GM23338 (cell line): ENCODE measurements at regions not wholly inside any gene's neighbourhood (a gene's known extent, or its start where the extent isn't known, plus 50 kb on each side); places are given as distances from the start of the nearest gene placed in this dataset.

Experiments
- ATAC-seq: fragments of 200-7000 bp; cut with Tn5 transposase; 3 replicates; pipeline ENCODE4 v1.9.1; 2020
- DNase-seq: peaks from one replicate; pipeline ENCODE4 v3.0.0-alpha.2; 2015; ENCODE audit warnings: low spot score
- H2AFZ ChIP-seq: fragments of 200-600 bp; sonication (generic); 2 replicates; pipeline ENCODE4 v1.8.0; 2016; ENCODE audit warnings: antibody characterized with exemption, mild to moderate bottlenecking, moderate library complexity
- H3F3A ChIP-seq: fragments of 200-600 bp; sonication (generic); replicated peaks from 2 replicates; pipeline ENCODE4 v1.8.0; 2017; ENCODE audit warnings: antibody characterized with exemption, mixed run types, low read depth
- H3K27ac ChIP-seq: fragments of 200-600 bp; sonication (generic); 2 replicates; pipeline ENCODE4 v1.6.1; 2016; ENCODE audit warnings: low read depth
- H3K27me3 ChIP-seq: fragments of 200-600 bp; sonication (generic); 2 replicates; pipeline ENCODE4 v1.8.0; 2016; ENCODE audit warnings: mild to moderate bottlenecking, mixed run types, moderate library complexity; ENCODE audit not compliant: insufficient read depth
- H3K36me3 ChIP-seq: fragments of 200-600 bp; sonication (generic); 2 replicates; pipeline ENCODE4 v1.8.0; 2016; ENCODE audit warnings: mild to moderate bottlenecking; ENCODE audit not compliant: insufficient read depth
- H3K4me1 ChIP-seq: fragments of 200-600 bp; sonication (generic); 2 replicates; pipeline ENCODE4 v1.8.0; 2016; ENCODE audit warnings: mild to moderate bottlenecking, moderate library complexity; ENCODE audit not compliant: insufficient read depth
- H3K4me2 ChIP-seq: fragments of 200-600 bp; sonication (generic); 2 replicates; pipeline ENCODE4 v1.7.1; 2017; ENCODE audit warnings: mixed run types
- H3K4me3 ChIP-seq: fragments of 200-600 bp; sonication (generic); 2 replicates; pipeline ENCODE4 v1.6.1; 2016; ENCODE audit warnings: mixed run types
- H3K79me2 ChIP-seq: fragments of 200-600 bp; sonication (generic); replicated peaks from 2 replicates; pipeline ENCODE4 v1.8.0; 2017; ENCODE audit warnings: mild to moderate bottlenecking; ENCODE audit not compliant: insufficient read depth
- H3K9me2 ChIP-seq: fragments of 200-600 bp; sonication (generic); 2 replicates; pipeline ENCODE4 v1.8.0; 2017; ENCODE audit not compliant: insufficient read depth
- H4K20me1 ChIP-seq: fragments of 200-600 bp; sonication (generic); replicated peaks from 2 replicates; pipeline ENCODE4 v1.8.0; 2017; ENCODE audit warnings: mild to moderate bottlenecking; ENCODE audit not compliant: insufficient read depth
- H3K27ac Mint-ChIP-seq: 2 replicates; pipeline ENCODE4 v1.8.0; 2020; ENCODE audit warnings: inconsistent platforms, mild to moderate bottlenecking, moderate library complexity, mixed read lengths
- H3K27me3 Mint-ChIP-seq: 3 replicates; pipeline ENCODE4 v1.8.0; 2022; ENCODE audit warnings: low read depth, mild to moderate bottlenecking, moderate library complexity, mixed read lengths, inconsistent platforms; ENCODE audit not compliant: insufficient read depth, poor library complexity
- H3K36me3 Mint-ChIP-seq: 3 replicates; pipeline ENCODE4 v1.8.0; 2021; ENCODE audit warnings: low read depth, mild to moderate bottlenecking, inconsistent platforms, moderate library complexity, mixed read lengths
- H3K4me1 Mint-ChIP-seq: 3 replicates; pipeline ENCODE4 v1.8.0; 2020; ENCODE audit warnings: mild to moderate bottlenecking, inconsistent platforms, mixed read lengths
- H3K4me3 Mint-ChIP-seq: 3 replicates; pipeline ENCODE4 v1.8.0; 2021; ENCODE audit warnings: moderate library complexity, mild to moderate bottlenecking, inconsistent platforms, mixed read lengths
- H3K9me3 Mint-ChIP-seq: 3 replicates; pipeline ENCODE4 v1.8.0; 2020; ENCODE audit warnings: moderate library complexity, mild to moderate bottlenecking, inconsistent platforms, mixed read lengths
- CTCF ChIP-seq, 2 experiments: fragments of 200-600 bp in 1 of 2; sonication (generic) in 1 of 2; conservative IDR thresholded peaks; 2 replicates each; pipeline versions ENCODE4 v1.5.1 to v1.6.1; 2016 to 2017; ENCODE audit warnings: antibody characterized with exemption in 2 of 2, low read depth in 2 of 2, mild to moderate bottlenecking in 2 of 2, moderate library complexity in 1 of 2
- ETS1 ChIP-seq: IDR thresholded peaks from 2 replicates; pipeline ENCODE4 v1.6.1; 2016; ENCODE audit warnings: antibody characterized with exemption
- EZH2 ChIP-seq: fragments of 200-600 bp; sonication (generic); IDR thresholded peaks from one replicate; pipeline ENCODE4 v1.8.0; 2017; ENCODE audit warnings: antibody characterized with exemption, mild to moderate bottlenecking, low read depth; ENCODE audit not compliant: unreplicated experiment
- EZH2phosphoT487 ChIP-seq: fragments of 200-600 bp; sonication (generic); IDR thresholded peaks from one replicate; pipeline ENCODE4 v1.8.1; 2018; ENCODE audit warnings: antibody characterized with exemption; ENCODE audit not compliant: unreplicated experiment
- JUNB ChIP-seq: IDR thresholded peaks from one replicate; pipeline ENCODE4 v1.6.1; 2016; ENCODE audit warnings: antibody characterized with exemption; ENCODE audit not compliant: unreplicated experiment
- NANOG ChIP-seq: IDR thresholded peaks from 2 replicates; pipeline ENCODE4 v1.6.1; 2016; ENCODE audit warnings: antibody characterized with exemption, borderline replicate concordance
- POLR2AphosphoS5 ChIP-seq: IDR thresholded peaks from 2 replicates; pipeline ENCODE4 v1.6.1; 2016; ENCODE audit warnings: antibody characterized with exemption, low read depth
- REST ChIP-seq: IDR thresholded peaks from one replicate; pipeline ENCODE4 v1.6.1; 2018; ENCODE audit warnings: antibody characterized with exemption; ENCODE audit not compliant: unreplicated experiment
- STAT1 ChIP-seq: IDR thresholded peaks from one replicate; pipeline ENCODE4 v1.6.1; 2016; ENCODE audit warnings: antibody characterized with exemption; ENCODE audit not compliant: unreplicated experiment
- ZNF114 ChIP-seq: fragments of 250-450 bp; sonication (Bioruptor Pico); IDR thresholded peaks from 2 replicates; pipeline ENCODE4 v1.5.0; 2020; ENCODE audit warnings: mild to moderate bottlenecking, moderate library complexity
- ZNF331 ChIP-seq: fragments of 250-450 bp; sonication (Bioruptor Pico); IDR thresholded peaks from 2 replicates; pipeline ENCODE4 v1.5.0; 2020; ENCODE audit warnings: low read depth, mild to moderate bottlenecking, moderate library complexity

GRCh38 chrX:10892621-10893225, 218.4 kb upstream of the HCCS start:
- Histone ChIP-seq H3F3A (no peaks in the 10 kb centered on the region), H3K9me2 (no peaks in the 10 kb centered on the region), H3K36me3 (no peaks in the 10 kb centered on the region), H3K79me2 (no peaks in the 10 kb centered on the region), H3K4me2 (no peak overlapping the region), H2AFZ (no peak overlapping the region), H4K20me1 (no peaks in the 10 kb centered on the region), H3K4me1 (no peaks in the 10 kb centered on the region), H3K4me3 (no peak overlapping the region), H3K27ac (no peak overlapping the region), H3K27me3 (no peaks in the 10 kb centered on the region)
- H3K9me3 Mint-ChIP-seq = no peaks in the 10 kb centered on the region
- H3K4me1 Mint-ChIP-seq = no peaks in the 10 kb centered on the region
- no peak for DNase-seq
- no peak for ATAC-seq
- H3K27ac Mint-ChIP-seq = no peak overlapping the region
- H3K4me3 Mint-ChIP-seq = no peak overlapping the region
- no peak for TF ChIP-seq ETS1
- H3K27me3 Mint-ChIP-seq = no peaks in the 10 kb centered on the region
- H3K36me3 Mint-ChIP-seq = no peaks in the 10 kb centered on the region

DNA sequence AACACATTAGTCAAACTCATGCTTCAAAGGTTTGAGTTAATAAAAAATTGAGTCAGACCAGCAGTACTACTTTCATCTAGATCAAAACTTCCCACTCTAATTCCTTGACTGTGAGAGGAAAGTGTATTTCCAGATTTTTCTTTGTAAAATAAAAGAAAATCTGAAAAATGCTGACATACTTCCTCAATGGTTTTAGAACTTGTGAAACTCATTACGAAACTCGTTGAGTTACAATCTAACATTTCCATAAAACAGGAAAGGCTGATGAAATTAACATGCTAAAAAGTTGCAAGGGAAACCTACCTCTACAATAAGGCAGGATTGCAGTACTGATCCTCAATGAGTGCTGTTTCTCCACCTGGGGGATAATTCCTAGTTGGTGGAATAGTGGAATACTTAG, 217.8 kb upstream of the HCCS start:
- Mint-ChIP-seq H3K27me3 (no peaks in the 10 kb centered on the region), H3K9me3 (no peaks in the 10 kb centered on the region), H3K27ac (no peak overlapping the region), H3K36me3 (no peaks in the 10 kb centered on the region), H3K4me1 (no peaks in the 10 kb centered on the region), H3K4me3 (no peak overlapping the region)
- Histone ChIP-seq H3K79me2 (no peaks in the 10 kb centered on the region), H3K4me1 (no peaks in the 10 kb centered on the region), H3K9me2 (no peaks in the 10 kb centered on the region), H3K27ac (no peak overlapping the region), H3K27me3 (no peaks in the 10 kb centered on the region), H3K4me2 (no peak overlapping the region), H2AFZ (no peak overlapping the region), H3K36me3 (no peaks in the 10 kb centered on the region), H3K4me3 (no peak overlapping the region), H3F3A (no peaks in the 10 kb centered on the region), H4K20me1 (no peaks in the 10 kb centered on the region)
- ATAC-seq = no peak
- DNase-seq = no peak
- TF ChIP-seq ETS1 = no peak
- TF ChIP-seq EZH2phosphoT487 = no peak
- no peak for TF ChIP-seq ZNF331 (CRISPR knock-in tag)
- no peak for TF ChIP-seq CTCF (conservative IDR thresholded peaks at IDR 0.05; ENCODE audit: low read depth in 2 of 2)
- TF ChIP-seq POLR2AphosphoS5 = no peak
- TF ChIP-seq ZNF114 (CRISPR knock-in tag) = no peak
- no peak for TF ChIP-seq JUNB
- TF ChIP-seq NANOG = no peak
- TF ChIP-seq EZH2 = no peak
- TF ChIP-seq STAT1 = no peak
- TF ChIP-seq REST = no peak
